ENCODE measurements at regions not wholly inside any gene's neighbourhood (a gene's known extent, or its start where the extent isn't known, plus 50 kb on each side); places are given as distances from the start of the nearest gene placed in this dataset.

GRCh38 chr3:194269610-194270145 lies 81.5 kb downstream of the CPN2 start:
- WGBS (ENCODE audit: extremely low coverage, insufficient read length, low lambda C conversion rate), result no CpG with 5 or more reads among the region's 29 CpGs
- peak; percentile 70 for TF ChIP-seq CTCF (conservative IDR thresholded peaks at IDR 0.05)
- Histone ChIP-seq H3K4me2 (ENCODE audit: insufficient read depth, insufficient read length, low read length) (no peak overlapping the region), H3K18ac (ENCODE audit: insufficient read length, low read depth, low read length) (no peak overlapping the region), H2AFZ (ENCODE audit: low read length) (no peak overlapping the region), H3K27ac (ENCODE audit: insufficient read length, low read depth, low read length) (no peak overlapping the region), H2BK20ac (ENCODE audit: low read depth, low read length, poor library complexity, severe bottlenecking) (no peak overlapping the region), H3K4me1 (ENCODE audit: insufficient read depth, low read length) (no peaks in the 10 kb centered on the region), H3K23ac (ENCODE audit: insufficient read length, low read depth, low read length) (no peak overlapping the region), H3T11ph (ENCODE audit: low read length) (no peak overlapping the region), H4K91ac (ENCODE audit: insufficient read length, low read depth, low read length) (no peak overlapping the region), H4K20me1 (ENCODE audit: control insufficient read depth, insufficient read depth, insufficient read length) (no peaks in the 10 kb centered on the region), H4K5ac (ENCODE audit: insufficient read length, low read depth, low read length) (no peak overlapping the region), H3K9me3 (ENCODE audit: control insufficient read depth, low read depth, low read length) (no peaks in the 10 kb centered on the region), H3K23me2 (ENCODE audit: insufficient read length, low read depth, low read length, poor library complexity, severe bottlenecking) (no peaks in the 10 kb centered on the region), H4K8ac (replicated peaks; ENCODE audit: insufficient read length, low read depth, low read length) (no peak overlapping the region), H3K14ac (ENCODE audit: insufficient read depth, low read length) (no peak overlapping the region), H2BK12ac (ENCODE audit: insufficient read length, low read depth, low read length) (no peak overlapping the region), H2BK5ac (ENCODE audit: insufficient read length, low read length) (no peak overlapping the region), H3K27me3 (ENCODE audit: insufficient read depth, low read length) (no peaks in the 10 kb centered on the region), H2BK15ac (ENCODE audit: low read depth, low read length) (no peak overlapping the region), H3K9ac (ENCODE audit: extremely low read depth, insufficient read length, low read length) (no peak overlapping the region), H3K56ac (ENCODE audit: insufficient read length, low read depth, low read length) (no peak overlapping the region), H3K79me1 (ENCODE audit: insufficient read depth, low read depth, low read length, poor library complexity, severe bottlenecking) (no peaks in the 10 kb centered on the region), H2BK120ac (ENCODE audit: low read depth, low read length, poor library complexity, severe bottlenecking) (no peak overlapping the region), H3K79me2 (ENCODE audit: insufficient read depth, low read length) (no peaks in the 10 kb centered on the region), H2AK5ac (ENCODE audit: insufficient read length, low read length) (no peak overlapping the region), H3K4ac (ENCODE audit: low read depth, low read length) (no peak overlapping the region)
- H3K27me3 Mint-ChIP-seq (ENCODE audit: low read depth), result peaks cover 24% of the 10 kb centered on the region
- peaks cover 0 to under 1% (median under 1%) of the 10 kb centered on the region in 3 experiments; a peak in 3 of 7 replicates for H3K36me3 Mint-ChIP-seq (ENCODE audit: insufficient read depth in 1 of 3, low read depth in 3 of 3)
- no peak overlapping the region for H3K4me3 Mint-ChIP-seq
- 0 out of 7 replicates have a peak overlapping the region, but pooled peaks of 1 of the 3 experiments have one; percentile 72 for H3K27ac Mint-ChIP-seq
- peaks cover 25 to 43% of the 10 kb centered on the region in 2 experiments for H3K4me1 Mint-ChIP-seq
- H3K9me3 Mint-ChIP-seq, result peaks cover under 1% of the 10 kb centered on the region in 2 experiments; a peak in 2 of 5 replicates
- peak; percentile 85 for DNase-seq

Data from H9 (cell line).